Hematopoietic multipotent progenitor cell treated with erythropoietin and hydrocortisone succinate and interleukin-3 and kit ligand, for 15 days (in vitro differentiated cells): ENCODE measurements at regions not wholly inside any gene's neighbourhood (a gene's known extent, or its start where the extent isn't known, plus 50 kb on each side); places are given as distances from the start of the nearest gene placed in this dataset.

Source experiments
- DNase-seq: peaks from one replicate; pipeline ENCODE4 v3.0.0-alpha.2; 2015; ENCODE audit warnings: low spot score

DNA sequence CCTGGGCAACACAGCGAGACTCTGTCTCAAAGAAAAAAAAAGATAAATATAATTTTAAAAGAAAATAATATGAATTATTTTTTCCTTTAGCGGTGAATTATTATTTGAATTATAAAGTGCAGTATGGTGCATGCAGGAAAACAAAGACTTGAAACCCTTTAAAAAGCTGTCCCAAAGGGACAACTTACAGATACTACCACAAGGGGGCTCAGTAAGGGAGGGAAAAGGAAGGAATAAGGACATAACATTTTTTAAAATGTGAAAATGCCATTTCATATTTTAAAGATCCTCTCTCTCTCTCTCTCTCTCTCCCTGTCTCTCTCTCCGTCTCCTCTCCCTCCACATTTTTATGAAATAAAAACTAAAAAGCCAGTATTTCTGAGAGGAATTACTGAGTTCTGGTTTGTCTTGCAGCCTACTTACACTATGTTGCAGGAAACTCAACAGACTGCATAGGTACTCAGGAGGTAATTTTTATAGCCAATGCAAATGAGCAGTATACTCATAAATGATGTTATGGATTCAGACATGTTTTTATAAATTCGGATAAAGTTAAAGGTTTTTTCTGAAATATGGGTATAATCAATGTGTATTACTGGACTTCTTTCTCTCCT, 455.0 kb upstream of the GJE1 start:
- no peak for DNase-seq

DNA sequence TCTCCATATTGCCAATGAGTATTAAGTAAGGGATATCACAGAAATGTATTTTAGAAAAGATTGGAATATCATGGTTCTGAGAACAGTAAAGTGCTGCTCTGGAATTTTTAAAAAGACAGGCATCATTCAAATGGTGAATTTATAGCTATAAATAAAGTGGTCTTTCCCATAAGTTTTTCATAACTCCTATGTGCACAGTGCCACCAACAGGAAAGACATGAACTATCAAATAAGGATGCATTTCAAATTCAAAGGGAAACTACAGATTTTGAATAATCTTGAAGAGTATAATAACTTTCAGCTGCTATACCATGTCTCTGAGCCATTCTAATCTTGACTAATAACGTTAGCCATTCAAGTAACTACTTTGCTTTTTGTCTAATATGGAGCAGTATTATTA, 456.8 kb upstream of the GJE1 start:
- DNase-seq = no peak

DNA sequence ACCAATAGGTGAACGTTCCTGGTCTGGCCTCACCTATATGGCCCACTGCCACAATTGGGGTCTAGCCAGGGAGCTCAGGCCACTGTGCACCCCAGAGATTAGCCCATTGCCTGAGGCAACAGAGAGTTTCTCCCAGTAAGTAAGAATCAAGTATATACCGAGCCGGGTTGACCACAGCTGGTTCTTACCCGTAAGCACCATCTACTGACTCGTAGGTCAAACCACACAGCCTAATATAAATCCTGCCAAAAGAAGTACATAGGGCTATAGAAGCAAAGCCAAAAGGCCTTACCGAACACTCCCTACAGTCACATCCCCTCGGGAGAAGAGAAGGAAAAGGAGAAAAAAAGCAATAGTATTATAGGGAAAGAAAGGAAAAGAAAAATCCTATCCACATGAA, 463.6 kb upstream of the GJE1 start:
- no peak for DNase-seq

DNA sequence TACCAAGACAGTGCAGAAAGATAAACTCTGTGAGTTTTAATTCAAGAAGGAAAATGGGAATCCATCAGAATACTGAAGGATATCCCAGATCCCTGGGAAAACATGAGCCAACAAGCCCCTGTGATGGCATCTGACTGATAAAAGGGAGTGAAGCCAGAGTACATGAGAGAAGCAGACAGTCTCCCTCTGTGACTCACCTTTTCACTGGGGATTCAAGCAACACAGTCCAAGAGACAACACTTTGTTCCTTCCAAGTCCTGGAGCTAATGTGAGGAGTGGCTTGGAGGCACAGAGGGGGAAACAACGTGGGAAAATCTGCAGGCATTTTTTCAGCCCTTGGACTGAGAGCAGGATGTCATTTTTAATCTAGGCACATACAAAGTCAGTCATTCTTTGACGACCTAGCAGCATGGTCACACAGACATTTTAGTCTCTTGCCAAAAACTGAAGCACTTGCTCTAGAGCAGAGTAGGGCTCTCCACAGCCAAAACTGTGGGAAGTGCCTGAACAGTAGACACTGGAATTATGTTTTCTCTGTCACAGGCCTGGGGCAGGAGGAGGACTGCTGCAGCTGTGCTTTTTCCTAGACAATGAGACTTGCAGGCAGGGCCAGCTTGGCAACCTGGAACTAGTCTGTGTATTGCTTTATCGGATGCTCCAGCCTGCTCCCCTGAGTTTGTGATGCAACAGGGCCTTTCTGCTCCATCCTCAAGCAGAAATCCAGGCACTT, 465.0 kb upstream of the GJE1 start:
- DNase-seq = no peak

DNA sequence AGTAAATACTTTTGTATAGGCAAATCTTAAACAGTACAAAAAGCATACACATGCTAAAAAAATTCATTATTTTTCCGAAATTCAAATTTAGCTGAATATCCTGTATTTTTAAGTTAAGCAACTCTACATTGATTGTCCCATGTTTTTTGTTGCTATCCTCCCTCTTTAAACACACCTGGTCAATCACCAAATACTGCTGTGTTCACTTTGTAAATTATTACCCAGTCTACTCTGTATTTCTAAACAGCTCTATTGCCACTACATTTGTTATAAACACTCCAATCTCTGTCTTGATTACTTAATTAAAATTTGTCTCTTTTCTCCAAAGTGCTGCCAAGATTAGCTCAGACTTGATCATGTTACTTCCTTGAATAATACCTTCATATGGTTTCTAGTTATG, 466.5 kb upstream of the GJE1 start:
- DNase-seq = no peak

DNA sequence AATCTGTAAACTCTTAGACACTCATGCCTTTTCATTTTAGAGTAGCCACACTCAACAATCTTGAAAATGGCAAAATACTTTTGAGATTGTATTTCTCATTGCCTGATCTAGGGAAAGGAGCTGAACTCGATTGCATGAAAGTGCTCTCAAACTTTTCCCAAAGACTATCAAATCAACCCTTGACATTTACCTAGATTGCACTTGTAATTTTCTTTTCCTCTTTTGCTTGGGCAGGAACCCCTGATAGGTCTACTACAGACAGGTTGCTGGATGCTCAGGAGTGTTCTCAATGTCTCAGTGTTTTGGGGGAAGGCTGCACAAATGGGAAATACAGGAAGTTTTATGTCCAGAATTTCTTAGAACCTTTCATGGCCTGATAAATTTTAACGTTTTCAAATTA, 468.0 kb upstream of the GJE1 start:
- no peak for DNase-seq

DNA sequence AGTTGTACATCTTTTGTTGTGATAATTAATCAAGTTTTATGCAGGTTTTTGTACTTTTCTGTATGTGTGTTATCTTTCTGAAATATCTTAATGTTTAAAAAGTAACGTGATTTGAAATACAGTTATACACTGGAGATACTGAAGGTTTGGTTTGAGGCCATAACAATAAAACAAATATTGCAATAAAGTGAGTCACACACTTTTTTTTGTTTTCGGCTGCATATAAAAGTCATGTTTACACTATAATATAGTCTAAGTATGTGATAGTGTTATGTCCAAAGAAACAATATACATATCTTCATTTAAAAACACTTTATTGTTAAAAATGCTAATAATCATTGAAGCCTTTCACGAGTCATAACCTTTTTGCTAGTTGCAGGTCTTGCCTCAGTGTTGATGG, 473.1 kb upstream of the GJE1 start:
- no peak for DNase-seq

DNA sequence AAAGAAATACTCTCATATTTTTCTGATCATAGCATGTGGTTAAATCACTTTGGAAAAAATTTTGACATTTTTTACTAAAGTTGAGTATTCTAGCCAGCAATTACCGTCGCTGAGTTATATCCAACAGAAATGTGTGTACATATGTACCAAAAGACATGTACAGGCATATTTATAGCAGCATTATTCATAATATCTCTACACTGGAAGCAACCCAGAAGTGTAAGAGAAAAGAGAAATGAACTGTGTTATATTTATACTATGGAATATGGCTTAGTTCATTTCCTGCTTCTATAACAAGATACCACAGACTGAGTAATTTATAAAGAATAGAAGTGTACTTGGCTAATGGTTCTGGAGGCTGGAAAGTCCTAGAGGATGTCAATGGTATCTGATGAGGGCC, 474.0 kb upstream of the GJE1 start:
- no peak for DNase-seq

DNA sequence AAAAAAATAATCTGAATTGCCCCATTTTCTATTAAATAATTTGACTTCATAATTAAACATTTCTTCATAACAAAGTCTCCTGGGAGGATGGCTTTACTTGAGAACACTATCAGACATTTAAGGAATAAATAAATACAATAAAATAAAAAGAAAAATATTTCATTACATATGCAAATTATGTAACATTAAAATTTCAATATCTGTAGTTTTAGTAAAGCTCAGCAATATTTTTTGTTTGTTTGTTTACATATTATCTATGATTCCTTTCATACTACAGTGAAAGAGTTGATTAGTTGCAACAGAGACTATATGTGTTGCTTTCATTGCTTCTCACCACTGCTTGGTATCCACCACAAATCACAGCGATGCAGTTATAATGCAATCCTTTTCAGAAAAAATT, 474.9 kb upstream of the GJE1 start:
- DNase-seq = no peak

DNA sequence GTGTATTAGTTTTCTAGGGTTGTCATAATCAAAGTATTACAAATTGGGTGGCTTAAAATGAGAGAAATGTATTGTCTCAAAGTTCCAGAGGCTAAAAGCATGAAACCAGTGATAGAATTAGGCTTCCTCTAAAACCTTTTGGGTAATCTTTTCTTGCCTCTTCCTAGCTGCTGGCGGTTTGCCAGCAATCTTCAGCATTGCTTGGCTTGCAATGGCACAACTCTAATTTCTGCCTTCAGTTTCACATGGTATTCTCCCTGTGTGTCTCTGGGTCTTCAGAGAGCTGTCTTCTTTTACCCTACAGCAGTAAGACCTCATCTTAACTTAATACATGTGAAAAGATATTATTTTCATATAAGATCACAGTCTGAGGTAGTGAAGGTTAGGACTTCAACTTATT, 479.1 kb upstream of the GJE1 start:
- no peak for DNase-seq

DNA sequence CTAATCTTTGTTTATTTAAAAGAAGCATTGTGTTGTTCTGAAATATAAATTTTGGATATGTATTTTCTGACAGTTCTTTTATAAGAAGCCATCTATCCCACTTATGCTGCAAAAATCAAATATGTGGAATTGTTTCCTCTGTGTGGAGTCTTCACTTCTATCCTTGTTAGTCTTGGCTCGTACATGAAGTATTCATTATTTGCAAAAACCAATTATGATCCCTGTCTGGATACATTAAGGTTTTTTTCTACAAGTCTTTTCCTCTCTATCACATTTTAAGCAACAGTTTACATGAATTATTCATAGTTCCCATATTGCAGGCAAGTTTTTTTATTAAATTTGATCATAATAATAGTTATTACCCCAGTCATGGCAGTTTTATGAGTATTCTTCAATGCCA, 490.8 kb upstream of the GJE1 start:
- no peak for DNase-seq

DNA sequence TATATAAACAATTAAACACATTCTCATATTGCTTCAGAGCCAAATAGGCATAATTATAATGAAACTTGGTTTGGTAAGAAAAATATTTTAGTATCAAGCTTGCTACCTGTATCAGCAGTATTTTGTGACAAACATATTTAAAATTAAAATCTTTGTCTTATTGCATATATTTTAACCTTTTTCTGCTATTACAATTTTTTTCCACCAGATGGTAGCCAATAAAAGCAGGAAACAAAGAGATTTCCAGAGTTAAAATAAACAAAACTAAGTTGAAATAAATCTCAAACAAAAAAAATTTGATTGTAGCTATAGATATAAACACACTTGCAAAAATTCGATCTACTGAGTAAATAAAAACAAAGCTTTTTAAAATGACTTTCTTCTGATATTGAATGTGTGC, 491.3 kb upstream of the GJE1 start:
- no peak for DNase-seq

DNA sequence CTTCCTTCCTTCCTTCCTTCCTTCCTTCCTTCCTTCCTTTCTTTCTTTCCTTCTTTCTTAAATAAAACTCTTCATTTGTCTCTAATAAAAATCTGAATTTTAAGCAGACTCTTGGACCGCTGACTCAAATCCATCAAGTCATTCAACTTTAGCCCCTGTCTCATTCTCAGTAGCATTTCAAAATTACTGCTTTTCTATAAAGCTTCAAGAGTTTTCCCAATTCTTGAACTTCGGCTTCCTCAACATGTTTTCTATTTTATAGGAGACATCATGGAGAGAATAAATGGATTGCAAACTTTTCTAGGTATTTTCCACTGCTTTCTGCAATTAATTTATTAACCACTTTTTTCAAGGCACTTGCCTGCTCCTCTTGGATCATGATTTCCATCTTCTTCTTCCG, 497.1 kb upstream of the GJE1 start:
- DNase-seq = no peak

DNA sequence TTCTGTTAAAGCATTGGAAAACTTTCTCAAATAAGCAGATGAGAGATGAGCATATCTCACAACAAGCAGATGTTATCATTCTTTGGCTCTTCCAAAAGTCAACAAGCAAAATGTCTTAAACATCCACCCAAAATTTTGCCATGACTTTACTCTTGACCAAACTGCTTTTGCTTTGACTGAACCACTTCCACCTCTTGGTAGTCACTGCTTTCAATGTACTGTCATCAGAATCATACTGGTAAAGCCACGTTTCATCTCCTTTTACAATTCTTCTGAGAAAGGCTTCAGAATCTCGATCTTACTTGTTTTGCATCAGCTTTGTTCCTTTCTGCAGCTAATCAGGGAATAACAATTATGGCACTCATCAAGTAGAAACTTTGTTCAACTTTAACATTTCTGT, 498.5 kb upstream of the GJE1 start:
- no peak for DNase-seq

DNA sequence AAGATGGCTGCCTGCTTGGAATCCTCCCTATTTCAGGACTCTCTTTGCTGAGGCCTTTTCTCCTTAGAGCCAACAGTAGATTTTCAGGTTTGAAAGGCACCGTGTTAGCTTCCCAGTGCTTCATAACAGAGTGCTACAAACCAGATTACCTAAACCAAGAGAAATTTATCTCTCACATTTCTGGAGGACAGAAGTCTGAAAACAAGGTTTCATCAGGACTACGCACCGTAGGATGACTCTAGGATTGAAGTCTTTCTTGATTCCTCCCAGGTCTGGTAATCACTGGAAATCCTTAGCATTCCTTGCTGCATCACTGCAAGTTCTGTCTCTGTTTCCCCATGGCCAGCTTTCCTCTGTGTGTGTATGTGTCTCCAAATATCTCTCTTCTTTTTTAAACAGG, 508.4 kb upstream of the GJE1 start:
- no peak for DNase-seq

DNA sequence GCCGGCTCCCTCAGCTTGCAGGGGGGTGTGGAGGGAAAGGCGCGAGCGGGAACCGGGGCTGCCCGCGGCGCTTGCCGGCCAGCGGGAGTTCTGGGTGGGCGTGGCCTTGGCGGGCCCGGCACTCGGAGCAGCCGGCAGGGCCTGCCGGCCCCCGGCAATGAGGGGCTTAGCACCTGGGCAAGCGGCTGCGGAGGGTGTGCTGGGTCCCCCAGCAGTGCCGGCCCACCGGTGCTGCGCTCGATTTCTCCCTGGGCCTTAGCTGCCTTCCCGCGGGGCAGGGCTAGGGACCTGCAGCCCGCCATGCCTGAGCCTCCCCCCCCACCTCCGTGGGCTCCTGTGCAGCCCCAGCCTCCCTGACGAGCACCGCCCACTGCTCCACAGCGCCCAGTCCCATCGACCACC, 514.5 kb upstream of the GJE1 start:
- no peak for DNase-seq

DNA sequence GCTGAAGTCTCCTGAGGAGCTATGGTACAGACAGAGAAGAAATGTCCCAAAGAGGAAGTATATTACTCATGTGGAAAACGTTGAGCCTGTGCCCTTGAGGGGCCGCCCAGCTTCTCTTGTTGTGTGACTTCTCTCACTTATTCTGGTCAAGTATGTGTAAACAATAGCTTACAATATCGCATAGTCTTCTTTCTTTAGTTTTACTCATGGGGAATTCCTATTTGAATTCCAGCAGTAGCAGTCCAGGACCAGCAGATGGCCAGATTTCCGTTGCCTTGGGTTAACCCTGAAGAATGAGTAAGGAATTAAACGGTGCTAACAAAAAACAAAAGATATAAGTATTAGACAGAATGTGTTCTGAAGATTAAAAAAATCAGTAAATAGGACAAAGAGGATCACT, 522.0 kb upstream of the GJE1 start:
- DNase-seq = no peak

DNA sequence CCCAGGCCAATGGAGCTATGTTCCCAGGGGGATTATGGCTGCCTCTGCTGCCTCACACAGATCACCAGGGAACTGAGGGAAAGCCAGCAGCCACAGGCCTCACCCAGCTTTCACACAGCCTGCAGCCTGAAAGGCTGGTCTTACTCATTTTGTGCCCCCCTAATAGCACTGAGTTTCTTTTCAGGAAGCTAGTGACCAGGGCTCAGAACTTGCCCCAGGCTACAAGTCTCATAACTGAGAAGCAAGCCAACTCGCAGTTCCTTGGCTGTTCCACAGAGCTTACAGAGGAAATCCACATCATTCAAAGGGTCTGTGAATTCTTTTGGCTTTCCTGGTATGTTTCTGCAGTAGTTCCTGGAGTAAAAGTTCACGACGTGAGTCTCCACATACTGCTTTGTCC, 524.8 kb upstream of the GJE1 start:
- DNase-seq = no peak

DNA sequence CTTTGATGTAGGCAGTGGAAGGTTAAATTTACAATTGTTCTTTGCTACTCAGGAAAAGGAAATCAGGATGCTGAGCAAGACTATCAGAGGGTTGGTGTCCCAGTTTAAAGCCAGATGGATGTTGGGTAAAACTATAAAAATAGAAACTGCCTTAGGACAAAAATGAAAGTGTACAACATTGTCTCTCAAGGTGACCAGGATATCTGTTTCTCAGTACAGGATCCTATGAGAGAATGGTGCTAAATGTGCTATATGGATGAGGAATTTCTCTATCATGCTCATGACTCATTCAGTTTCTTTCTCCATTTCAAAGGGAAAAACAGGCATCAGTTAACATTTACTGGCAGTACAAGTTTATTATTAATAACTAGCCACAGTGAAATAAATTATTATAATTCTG, 534.2 kb upstream of the GJE1 start:
- DNase-seq = no peak

DNA sequence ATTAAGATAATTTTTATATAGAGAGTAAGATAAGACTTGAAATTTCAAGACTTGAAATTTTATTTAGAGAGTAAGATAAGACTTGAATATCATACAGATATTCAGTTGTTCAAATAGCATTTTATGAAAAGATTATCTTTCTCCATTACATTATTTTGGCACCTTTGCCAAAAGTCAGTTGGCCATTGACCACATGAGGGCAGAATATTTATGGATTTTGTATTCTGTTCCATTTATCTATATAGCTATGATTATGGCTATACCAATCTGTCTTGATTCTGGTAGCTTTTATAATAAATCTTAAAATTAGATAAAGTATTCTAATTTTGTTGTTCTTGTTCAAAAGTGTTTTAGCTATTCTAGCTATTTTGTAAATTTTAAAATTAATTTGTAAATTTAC, 537.9 kb upstream of the GJE1 start:
- DNase-seq = no peak

DNA sequence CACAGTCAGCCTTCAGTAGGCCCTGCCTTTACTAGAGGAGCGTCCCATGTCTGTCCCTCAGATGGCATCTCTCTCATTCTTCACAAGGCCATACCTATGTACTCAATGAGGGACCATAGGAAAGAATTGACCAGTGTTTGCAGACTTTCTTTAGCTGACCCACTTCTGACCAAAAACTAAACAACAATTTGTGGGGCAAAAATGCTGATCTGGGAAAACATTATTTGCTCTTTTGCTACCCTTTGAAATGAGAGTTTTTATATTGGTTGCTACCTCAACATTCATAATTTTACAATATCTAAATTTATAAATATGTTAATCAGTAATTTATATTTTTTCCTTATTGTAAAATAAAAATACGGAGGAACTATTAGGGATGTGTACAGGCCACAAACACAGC, 539.4 kb upstream of the GJE1 start:
- DNase-seq = no peak

DNA sequence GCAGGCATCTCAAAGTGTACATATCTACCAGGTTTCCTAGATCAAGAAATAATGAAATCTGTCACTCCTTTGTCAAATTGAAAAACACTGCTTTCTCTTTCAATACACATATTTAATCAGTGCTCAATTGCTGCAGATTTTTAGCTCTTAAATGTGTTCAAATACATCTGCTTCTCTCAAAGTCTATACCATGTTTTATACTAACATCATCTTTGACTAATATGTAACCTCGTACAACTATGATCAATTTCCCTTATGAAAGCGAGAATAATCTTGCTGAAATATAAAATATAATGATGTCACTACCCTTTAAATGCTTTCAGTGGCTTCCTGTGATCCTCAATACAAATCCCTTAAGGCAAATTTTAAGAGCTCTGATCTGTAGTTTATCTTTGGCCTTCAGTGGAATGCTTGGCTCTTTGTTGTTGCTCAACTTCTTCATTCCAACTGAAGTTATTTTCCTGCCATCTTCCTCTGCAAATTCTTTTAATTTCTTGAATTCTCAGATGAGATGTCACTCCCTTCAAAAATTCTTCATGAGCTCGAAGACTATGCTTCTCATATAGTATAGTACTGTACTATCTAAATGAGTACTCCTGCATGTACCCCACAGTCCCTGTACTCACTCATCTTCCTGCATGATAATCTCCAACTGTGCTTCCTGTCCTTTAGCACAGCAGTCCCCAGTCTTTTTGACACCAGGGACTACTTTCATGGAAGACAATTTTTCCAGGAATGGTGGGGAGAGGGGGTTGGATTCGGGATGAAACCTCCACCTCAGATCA, 545.1 kb upstream of the GJE1 start:
- DNase-seq = no peak

DNA sequence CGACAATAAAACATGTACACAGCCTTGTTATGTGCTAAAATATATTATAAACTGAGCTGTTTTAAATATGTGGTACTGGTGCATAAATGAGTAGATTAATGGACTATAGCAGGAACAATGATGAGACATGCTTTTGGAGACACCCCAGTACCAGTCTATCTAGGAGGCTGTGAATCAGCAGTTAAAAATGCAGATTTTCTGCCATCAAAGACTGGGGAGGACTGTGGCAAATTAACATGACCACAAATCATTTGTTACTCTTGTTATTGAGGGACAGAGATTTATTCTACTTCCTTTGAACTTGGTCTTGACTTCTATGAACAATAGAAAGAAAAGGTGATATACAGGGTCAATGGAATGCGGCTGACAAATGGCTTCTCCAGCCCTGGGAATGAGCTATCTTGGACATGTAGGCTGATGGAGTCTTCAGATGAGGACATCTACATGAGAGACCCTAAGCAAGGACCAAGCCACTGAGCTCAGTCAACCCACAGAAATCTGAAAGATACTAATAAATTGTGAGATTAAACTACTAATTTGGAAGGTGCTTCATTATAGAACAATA, 551.7 kb upstream of the GJE1 start:
- no peak for DNase-seq
